HepG2 (cell line): ENCODE measurements at regions not wholly inside any gene's neighbourhood (a gene's known extent, or its start where the extent isn't known, plus 50 kb on each side); places are given as distances from the start of the nearest gene placed in this dataset.

Experiments used
- ATAC-seq: fragments of 200-7000 bp; cut with Tn5 transposase; 3 replicates; pipeline ENCODE4 v1.9.1; 2020; ENCODE audit warnings: mild to moderate bottlenecking, moderate library complexity
- BruUV-seq: library from RNA; stranded (reverse); fragments of 400-500 nt; replicated peaks from 2 replicates; lab custom pipeline; 2021; lab: Mats Ljungman, UMichigan
- CTCF ChIA-PET: fragments of 300-600 bp; formaldehyde crosslinking; extraction: SDS; loops from one replicate; lab custom pipeline; 2021; ENCODE audit warnings: low total read pairs, inconsistent platforms, low intra/inter-chr PET ratio; lab: Yijun Ruan, JAX
- POLR2A ChIA-PET: fragments of 350-600 bp; sonication (Branson Sonifier 250); formaldehyde crosslinking; loops from one replicate; lab custom pipeline; 2020; ENCODE audit warnings: antibody characterized with exemption, inconsistent platforms; lab: Yijun Ruan, JAX
- DNase-seq: peaks from one replicate; pipeline ENCODE4 v3.0.0-alpha.2; 2015; ENCODE audit warnings: low spot score
- FAIRE-seq: peaks from 3 replicates; lab custom pipeline; 2011; peaks lifted over from hg19 to GRCh38; lab: Jason Lieb, UNC
- H2AFZ ChIP-seq: one replicate; pipeline ENCODE4 v1.6.1; 2011; ENCODE audit warnings: low read length, inconsistent platforms
- H3K27ac ChIP-seq: fragments of 300-600 bp; 3 replicates; pipeline ENCODE4 v1.8.0; 2011; ENCODE audit warnings: mixed run types, mild to moderate bottlenecking, mixed read lengths, low read length, inconsistent platforms; ENCODE audit not compliant: insufficient read depth; ENCODE audit errors: extremely low read length
- H3K27me3 ChIP-seq, 2 experiments: fragments of 200-600 bp in 1 of 2; 2 replicates in 1 of 2; 3 replicates in 1 of 2; pipeline versions ENCODE4 v1.6.0 to v1.8.0; 2011; ENCODE audit warnings: low read length in 2 of 2, mild to moderate bottlenecking in 2 of 2, moderate library complexity in 2 of 2, inconsistent platforms in 1 of 2; ENCODE audit not compliant: insufficient read depth in 2 of 2, control insufficient read depth in 1 of 2
- H3K36me3 ChIP-seq, 2 experiments: fragments of 200-600 bp in 1 of 2; replicated peaks in 1 of 2; 2 replicates in 1 of 2; 3 replicates in 1 of 2; pipeline versions ENCODE4 v1.5.1 to v1.8.0; 2011; ENCODE audit warnings: low read length in 2 of 2, inconsistent platforms in 1 of 2; ENCODE audit not compliant: insufficient read depth in 2 of 2, control insufficient read depth in 1 of 2
- H3K4me1 ChIP-seq: 2 replicates; pipeline ENCODE4 v1.5.1; 2012; ENCODE audit warnings: low read length, inconsistent platforms; ENCODE audit not compliant: insufficient read depth
- H3K4me2 ChIP-seq: 2 replicates; pipeline ENCODE4 v1.6.0; 2011; ENCODE audit warnings: low read depth, low read length, inconsistent platforms
- H3K4me3 ChIP-seq, 3 experiments: fragments of 200-600 bp in 1 of 3; sonication (generic), shearing (Covaris generic) in 1 of 3; replicated peaks in 1 of 3; 2 replicates each; pipeline ENCODE4 v1.5.1; 2011 to 2016; ENCODE audit warnings: low read length in 3 of 3, inconsistent platforms in 2 of 3, low read depth in 2 of 3, mild to moderate bottlenecking in 2 of 3, control low read depth in 1 of 3, mixed read lengths in 1 of 3; ENCODE audit not compliant: insufficient read depth in 1 of 3
- H3K79me2 ChIP-seq: one replicate; pipeline ENCODE4 v1.6.1; 2011; ENCODE audit warnings: low read length, inconsistent platforms; ENCODE audit not compliant: insufficient read depth
- H3K9ac ChIP-seq: 2 replicates; pipeline ENCODE4 v1.6.0; 2011; ENCODE audit warnings: mild to moderate bottlenecking, low read depth, low read length, inconsistent platforms; ENCODE audit not compliant: insufficient read depth
- H3K9me3 ChIP-seq: 2 replicates; pipeline ENCODE4 v1.5.1; 2012; ENCODE audit warnings: mild to moderate bottlenecking, low read length
- H4K20me1 ChIP-seq: 2 replicates; pipeline ENCODE4 v1.6.0; 2011; ENCODE audit warnings: inconsistent platforms, mild to moderate bottlenecking, low read length, moderate library complexity; ENCODE audit not compliant: insufficient read depth
- CCAR2 ChIP-seq: fragments of 200-400 bp; formaldehyde crosslinking; optimal IDR thresholded peaks from 2 replicates; pipeline ENCODE3; 2018; ENCODE audit warnings: low read depth, mild to moderate bottlenecking, low read length, moderate library complexity
- KLF6 ChIP-seq: IDR thresholded peaks from 2 replicates; pipeline ENCODE4 v1.8.0; 2016; ENCODE audit warnings: missing biosample characterization, missing genetic modification reagents
- NFAT5 ChIP-seq: sonication (generic); formaldehyde crosslinking; IDR thresholded peaks from 2 replicates; pipeline ENCODE4 v1.4.0; 2020; ENCODE audit warnings: missing genetic modification reagents
- ZNF598 ChIP-seq: sonication (generic); formaldehyde crosslinking; IDR thresholded peaks from 2 replicates; pipeline ENCODE4 v1.5.1; 2020; ENCODE audit warnings: mild to moderate bottlenecking, missing genetic modification reagents, borderline replicate concordance
- ZNF674 ChIP-seq: sonication (generic); formaldehyde crosslinking; IDR thresholded peaks from 2 replicates; pipeline ENCODE4 v1.5.0; 2020; ENCODE audit warnings: low read depth, mild to moderate bottlenecking, missing genetic modification reagents
- WGBS: methylation state at CpG from one replicate; pipeline ENCODE4 v1.1.6; 2017; ENCODE audit warnings: low lambda C conversion rate; 5-methylcytosine and 5-hydroxymethylcytosine counted together
- in situ Hi-C: cut with HindIII; loops from 2 replicates; pipeline ENCODE4 v1.10.0; 2017; ENCODE audit warnings: low pct_unique_long_range_greater_than_20kb; ENCODE audit not compliant: extremely low pct_ligation_motif_present
- intact Hi-C: fragments of 100-400 bp; cut with micrococcal nuclease; formaldehyde crosslinking; loops from one replicate; pipeline ENCODE4 v1.10.0; 2022; ENCODE audit not compliant: unreplicated experiment
- TF ChIP-seq, protein P1 (sequence below): sonication (generic); formaldehyde crosslinking; IDR thresholded peaks from 2 replicates; pipeline ENCODE4 v1.8.0; 2022; ENCODE audit warnings: missing genetic modification reagents, mild to moderate bottlenecking, borderline replicate concordance
- TF ChIP-seq, protein P2 (sequence below): sonication (generic); formaldehyde crosslinking; IDR thresholded peaks from 2 replicates; pipeline ENCODE4 v1.5.0; 2020; ENCODE audit warnings: missing genetic modification reagents

DNA sequence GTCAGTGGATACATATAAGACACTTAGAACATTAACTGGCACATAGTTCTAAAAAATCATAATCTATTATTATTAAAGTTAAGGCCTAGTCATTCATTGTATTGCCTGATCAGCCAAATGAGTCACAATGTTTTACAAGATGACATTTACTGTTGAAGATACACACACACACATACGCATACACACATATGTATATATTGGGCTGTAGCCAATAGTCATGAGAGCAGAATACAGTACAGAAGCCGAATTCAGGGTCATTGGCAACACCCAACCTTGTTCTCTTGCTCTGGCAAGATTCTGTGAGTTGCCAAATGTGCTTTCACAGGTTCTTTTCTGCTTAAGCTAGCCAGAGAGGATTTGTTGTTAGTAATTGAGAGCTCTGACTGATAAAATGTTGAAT is 922.8 kb upstream of the MAP3K7 start:
- ATAC-seq (no peak), DNase-seq (no peak), FAIRE-seq (no peak)
- H3K4me1 ChIP-seq = no peaks in the 10 kb centered on the region
- BruUV-seq = no TSS peak
- H3K4me3 ChIP-seq = no peak overlapping the region
- H3K27me3 ChIP-seq = no peaks in the 10 kb centered on the region
- ChIA-PET POLR2A (no interaction called here), CTCF (no interaction called here)
- WGBS = 22% methylated on average over 2 of the region's 2 CpGs
- H4K20me1 ChIP-seq = no peaks in the 10 kb centered on the region
- intact Hi-C loops = no loop called here
- no peak overlapping the region for H2AFZ ChIP-seq
- in situ Hi-C loops = no loop called here
- H3K9me3 ChIP-seq = no peaks in the 10 kb centered on the region
- no peak for TF ChIP-seq CCAR2
- TF ChIP-seq, protein P1, sequence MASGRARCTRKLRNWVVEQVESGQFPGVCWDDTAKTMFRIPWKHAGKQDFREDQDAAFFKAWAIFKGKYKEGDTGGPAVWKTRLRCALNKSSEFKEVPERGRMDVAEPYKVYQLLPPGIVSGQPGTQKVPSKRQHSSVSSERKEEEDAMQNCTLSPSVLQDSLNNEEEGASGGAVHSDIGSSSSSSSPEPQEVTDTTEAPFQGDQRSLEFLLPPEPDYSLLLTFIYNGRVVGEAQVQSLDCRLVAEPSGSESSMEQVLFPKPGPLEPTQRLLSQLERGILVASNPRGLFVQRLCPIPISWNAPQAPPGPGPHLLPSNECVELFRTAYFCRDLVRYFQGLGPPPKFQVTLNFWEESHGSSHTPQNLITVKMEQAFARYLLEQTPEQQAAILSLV (CRISPR knock-in tag) = no peak
- TF ChIP-seq, protein P2, sequence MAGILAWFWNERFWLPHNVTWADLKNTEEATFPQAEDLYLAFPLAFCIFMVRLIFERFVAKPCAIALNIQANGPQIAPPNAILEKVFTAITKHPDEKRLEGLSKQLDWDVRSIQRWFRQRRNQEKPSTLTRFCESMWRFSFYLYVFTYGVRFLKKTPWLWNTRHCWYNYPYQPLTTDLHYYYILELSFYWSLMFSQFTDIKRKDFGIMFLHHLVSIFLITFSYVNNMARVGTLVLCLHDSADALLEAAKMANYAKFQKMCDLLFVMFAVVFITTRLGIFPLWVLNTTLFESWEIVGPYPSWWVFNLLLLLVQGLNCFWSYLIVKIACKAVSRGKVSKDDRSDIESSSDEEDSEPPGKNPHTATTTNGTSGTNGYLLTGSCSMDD (CRISPR knock-in tag) = no peak
- H3K4me2 ChIP-seq = no peak overlapping the region
- no peak overlapping the region for H3K9ac ChIP-seq
- no peaks in the 10 kb centered on the region for H3K36me3 ChIP-seq
- no peak overlapping the region for H3K27ac ChIP-seq
- H3K79me2 ChIP-seq = no peaks in the 10 kb centered on the region

DNA sequence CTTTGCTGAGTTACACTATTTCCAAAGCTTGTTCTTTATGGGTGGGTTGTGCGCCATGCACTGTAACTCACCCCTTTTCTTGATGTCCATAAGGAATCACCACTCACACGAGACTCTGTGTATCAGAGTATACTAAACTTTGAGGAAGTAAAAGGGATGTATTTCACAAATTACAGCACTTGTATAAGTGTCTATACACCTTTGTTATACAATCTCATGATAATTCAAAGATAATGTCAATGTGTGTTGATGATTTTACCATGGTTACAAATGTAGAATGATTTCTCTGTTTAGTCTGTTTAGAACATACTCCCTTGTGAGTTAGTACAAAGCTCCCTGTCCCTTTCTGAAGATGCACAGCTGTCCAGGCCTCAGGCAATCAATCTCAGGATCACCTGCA is 922.2 kb upstream of the MAP3K7 start:
- H3K36me3 ChIP-seq = no peaks in the 10 kb centered on the region
- BruUV-seq = no TSS peak
- TF ChIP-seq KLF6 (CRISPR knock-in tag) (no peak), NFAT5 (CRISPR knock-in tag) (no peak), ZNF598 (no peak), ZNF674 (CRISPR knock-in tag) (no peak)
- no peak overlapping the region for H3K4me2 ChIP-seq
- H3K79me2 ChIP-seq = no peaks in the 10 kb centered on the region
- no peak overlapping the region for H3K9ac ChIP-seq
- no peaks in the 10 kb centered on the region for H3K9me3 ChIP-seq
- H4K20me1 ChIP-seq = no peaks in the 10 kb centered on the region
- WGBS = 50% methylated on average over 2 of the region's 2 CpGs
- no peak overlapping the region for H3K27ac ChIP-seq
- H3K27me3 ChIP-seq = no peaks in the 10 kb centered on the region
- in situ Hi-C loops (no loop called here), intact Hi-C loops (no loop called here)
- no peak for FAIRE-seq
- H3K4me3 ChIP-seq = no peak overlapping the region
- no peaks in the 10 kb centered on the region for H3K4me1 ChIP-seq
- no peak for ATAC-seq
- CTCF ChIA-PET = no interaction called here
- no peak overlapping the region for H2AFZ ChIP-seq
- DNase-seq = no peak
- POLR2A ChIA-PET = no interaction called here
